ENCODE measurements at regions not wholly inside any gene's neighbourhood (a gene's known extent, or its start where the extent isn't known, plus 50 kb on each side); places are given as distances from the start of the nearest gene placed in this dataset.

DNA sequence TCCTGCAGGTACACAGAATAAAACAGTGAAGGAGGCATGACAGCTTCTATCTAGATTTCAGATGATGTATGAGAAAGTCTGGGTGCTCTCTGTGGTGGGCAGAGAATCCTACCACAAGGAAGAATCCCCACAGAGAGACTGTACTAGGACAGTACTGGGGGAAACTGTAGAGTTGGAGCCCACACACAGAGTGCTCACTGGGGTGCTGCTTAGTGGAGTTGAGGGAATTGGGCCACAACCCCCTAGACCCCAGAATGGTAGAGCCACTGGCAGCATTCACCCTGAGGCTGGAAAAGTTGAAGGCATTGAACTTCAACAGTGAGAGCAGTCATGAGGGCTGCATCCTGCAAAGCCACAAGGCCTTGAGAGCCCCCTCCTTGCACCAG, 62.2 kb upstream of the TNFRSF21 start:
- no peaks in the 10 kb centered on the region for H3K9me3 ChIP-seq (ENCODE audit: low read length)
- H2AFZ ChIP-seq (ENCODE audit: low read depth, low read length), result no peak overlapping the region
- H3K27ac ChIP-seq (ENCODE audit: low read length), result no peak overlapping the region
- H3K9me2 ChIP-seq (ENCODE audit: insufficient read depth, low read length), result no peaks in the 10 kb centered on the region
- no peaks in the 10 kb centered on the region for H4K20me1 ChIP-seq (ENCODE audit: insufficient read depth)
- no peaks in the 10 kb centered on the region for H3F3A ChIP-seq (ENCODE audit: insufficient read depth, low read length, poor library complexity, severe bottlenecking)
- no peaks in the 10 kb centered on the region for H3K36me3 ChIP-seq (ENCODE audit: insufficient read depth, low read length)
- no peaks in the 10 kb centered on the region for H3K79me2 ChIP-seq (replicated peaks; ENCODE audit: insufficient read depth, low read length)
- no peak for TF ChIP-seq POLR2AphosphoS5 (IDR thresholded peaks at IDR 0.05)
- TF ChIP-seq EP300 (conservative IDR thresholded peaks at IDR 0.05; ENCODE audit: poor library complexity, severe bottlenecking), result no peak
- no peak for TF ChIP-seq EZH2 (IDR thresholded peaks at IDR 0.05; ENCODE audit: borderline replicate concordance, insufficient read depth, low read length, poor library complexity, severe bottlenecking)
- TF ChIP-seq RAD21 (conservative IDR thresholded peaks at IDR 0.05), result no peak
- TF ChIP-seq, protein P1, sequence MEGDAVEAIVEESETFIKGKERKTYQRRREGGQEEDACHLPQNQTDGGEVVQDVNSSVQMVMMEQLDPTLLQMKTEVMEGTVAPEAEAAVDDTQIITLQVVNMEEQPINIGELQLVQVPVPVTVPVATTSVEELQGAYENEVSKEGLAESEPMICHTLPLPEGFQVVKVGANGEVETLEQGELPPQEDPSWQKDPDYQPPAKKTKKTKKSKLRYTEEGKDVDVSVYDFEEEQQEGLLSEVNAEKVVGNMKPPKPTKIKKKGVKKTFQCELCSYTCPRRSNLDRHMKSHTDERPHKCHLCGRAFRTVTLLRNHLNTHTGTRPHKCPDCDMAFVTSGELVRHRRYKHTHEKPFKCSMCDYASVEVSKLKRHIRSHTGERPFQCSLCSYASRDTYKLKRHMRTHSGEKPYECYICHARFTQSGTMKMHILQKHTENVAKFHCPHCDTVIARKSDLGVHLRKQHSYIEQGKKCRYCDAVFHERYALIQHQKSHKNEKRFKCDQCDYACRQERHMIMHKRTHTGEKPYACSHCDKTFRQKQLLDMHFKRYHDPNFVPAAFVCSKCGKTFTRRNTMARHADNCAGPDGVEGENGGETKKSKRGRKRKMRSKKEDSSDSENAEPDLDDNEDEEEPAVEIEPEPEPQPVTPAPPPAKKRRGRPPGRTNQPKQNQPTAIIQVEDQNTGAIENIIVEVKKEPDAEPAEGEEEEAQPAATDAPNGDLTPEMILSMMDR (IDR thresholded peaks at IDR 0.05; ENCODE audit: poor library complexity, severe bottlenecking), result no peak
- no peak for TF ChIP-seq MXI1 (conservative IDR thresholded peaks at IDR 0.05; ENCODE audit: poor library complexity, severe bottlenecking)
- TF ChIP-seq, protein P2, sequence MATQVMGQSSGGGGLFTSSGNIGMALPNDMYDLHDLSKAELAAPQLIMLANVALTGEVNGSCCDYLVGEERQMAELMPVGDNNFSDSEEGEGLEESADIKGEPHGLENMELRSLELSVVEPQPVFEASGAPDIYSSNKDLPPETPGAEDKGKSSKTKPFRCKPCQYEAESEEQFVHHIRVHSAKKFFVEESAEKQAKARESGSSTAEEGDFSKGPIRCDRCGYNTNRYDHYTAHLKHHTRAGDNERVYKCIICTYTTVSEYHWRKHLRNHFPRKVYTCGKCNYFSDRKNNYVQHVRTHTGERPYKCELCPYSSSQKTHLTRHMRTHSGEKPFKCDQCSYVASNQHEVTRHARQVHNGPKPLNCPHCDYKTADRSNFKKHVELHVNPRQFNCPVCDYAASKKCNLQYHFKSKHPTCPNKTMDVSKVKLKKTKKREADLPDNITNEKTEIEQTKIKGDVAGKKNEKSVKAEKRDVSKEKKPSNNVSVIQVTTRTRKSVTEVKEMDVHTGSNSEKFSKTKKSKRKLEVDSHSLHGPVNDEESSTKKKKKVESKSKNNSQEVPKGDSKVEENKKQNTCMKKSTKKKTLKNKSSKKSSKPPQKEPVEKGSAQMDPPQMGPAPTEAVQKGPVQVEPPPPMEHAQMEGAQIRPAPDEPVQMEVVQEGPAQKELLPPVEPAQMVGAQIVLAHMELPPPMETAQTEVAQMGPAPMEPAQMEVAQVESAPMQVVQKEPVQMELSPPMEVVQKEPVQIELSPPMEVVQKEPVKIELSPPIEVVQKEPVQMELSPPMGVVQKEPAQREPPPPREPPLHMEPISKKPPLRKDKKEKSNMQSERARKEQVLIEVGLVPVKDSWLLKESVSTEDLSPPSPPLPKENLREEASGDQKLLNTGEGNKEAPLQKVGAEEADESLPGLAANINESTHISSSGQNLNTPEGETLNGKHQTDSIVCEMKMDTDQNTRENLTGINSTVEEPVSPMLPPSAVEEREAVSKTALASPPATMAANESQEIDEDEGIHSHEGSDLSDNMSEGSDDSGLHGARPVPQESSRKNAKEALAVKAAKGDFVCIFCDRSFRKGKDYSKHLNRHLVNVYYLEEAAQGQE (IDR thresholded peaks at IDR 0.05; ENCODE audit: borderline replicate concordance), result no peak
- no peak overlapping the region for H3K9ac ChIP-seq (ENCODE audit: low read length)
- H3K27me3 ChIP-seq (ENCODE audit: insufficient read depth, low read depth, low read length), result no peaks in the 10 kb centered on the region
- no peak overlapping the region for H3K4me2 ChIP-seq (ENCODE audit: low read length)
- no peak overlapping the region for H3K4me3 ChIP-seq (ENCODE audit: low read length)

DNA sequence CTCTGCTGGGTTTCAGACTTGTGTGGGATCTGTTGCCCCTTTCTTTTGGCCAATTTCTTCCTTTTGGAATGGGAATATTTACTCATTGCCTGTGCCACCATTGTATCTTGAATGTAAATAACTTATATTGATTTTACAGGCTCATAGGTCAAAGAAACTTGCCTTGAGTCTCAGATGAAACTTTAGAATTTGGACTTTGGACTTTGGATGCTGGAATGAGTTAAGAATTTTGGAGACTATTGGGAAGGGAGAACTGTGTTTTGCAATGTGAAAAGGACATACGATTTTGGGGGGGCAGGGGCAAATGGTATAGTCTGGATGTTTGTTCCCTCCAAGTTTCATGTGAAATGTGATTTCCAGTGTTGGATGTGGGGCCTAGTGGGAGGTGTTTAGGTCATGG, 62.6 kb upstream of the TNFRSF21 start:
- Histone ChIP-seq H3K9me3 (ENCODE audit: low read length) (no peaks in the 10 kb centered on the region), H3K27me3 (ENCODE audit: insufficient read depth, low read depth, low read length) (no peaks in the 10 kb centered on the region), H3F3A (ENCODE audit: insufficient read depth, low read length, poor library complexity, severe bottlenecking) (no peaks in the 10 kb centered on the region), H3K9me2 (ENCODE audit: insufficient read depth, low read length) (no peaks in the 10 kb centered on the region), H2AFZ (ENCODE audit: low read depth, low read length) (no peak overlapping the region), H3K9ac (ENCODE audit: low read length) (no peak overlapping the region), H3K4me2 (ENCODE audit: low read length) (no peak overlapping the region), H3K36me3 (ENCODE audit: insufficient read depth, low read length) (no peaks in the 10 kb centered on the region), H3K79me2 (replicated peaks; ENCODE audit: insufficient read depth, low read length) (no peaks in the 10 kb centered on the region), H3K4me3 (ENCODE audit: low read length) (no peak overlapping the region), H3K27ac (ENCODE audit: low read length) (no peak overlapping the region), H4K20me1 (ENCODE audit: insufficient read depth) (no peaks in the 10 kb centered on the region)
- TF ChIP-seq RAD21 (conservative IDR thresholded peaks at IDR 0.05) (no peak), TAF1 (IDR thresholded peaks at IDR 0.05; ENCODE audit: low read depth) (no peak), EZH2 (IDR thresholded peaks at IDR 0.05; ENCODE audit: borderline replicate concordance, insufficient read depth, low read length, poor library complexity, severe bottlenecking) (no peak)
- TF ChIP-seq, protein P2 (IDR thresholded peaks at IDR 0.05; ENCODE audit: borderline replicate concordance), result no peak
